B cell (primary cell): ENCODE measurements at regions not wholly inside any gene's neighbourhood (a gene's known extent, or its start where the extent isn't known, plus 50 kb on each side); places are given as distances from the start of the nearest gene placed in this dataset.

Experiments used
- EZH2 ChIP-seq: IDR thresholded peaks from 2 replicates; pipeline ENCODE4 v1.6.1; 2012; ENCODE audit warnings: borderline replicate concordance, low read depth, mild to moderate bottlenecking, moderate library complexity, low read length; ENCODE audit not compliant: insufficient read depth, poor library complexity, severe bottlenecking
- TF ChIP-seq, protein P1 (sequence below): fragments of 200-600 bp; IDR thresholded peaks from one replicate; pipeline ENCODE4 v1.8.0; 2022; ENCODE audit warnings: antibody characterized with exemption, mild to moderate bottlenecking

DNA sequence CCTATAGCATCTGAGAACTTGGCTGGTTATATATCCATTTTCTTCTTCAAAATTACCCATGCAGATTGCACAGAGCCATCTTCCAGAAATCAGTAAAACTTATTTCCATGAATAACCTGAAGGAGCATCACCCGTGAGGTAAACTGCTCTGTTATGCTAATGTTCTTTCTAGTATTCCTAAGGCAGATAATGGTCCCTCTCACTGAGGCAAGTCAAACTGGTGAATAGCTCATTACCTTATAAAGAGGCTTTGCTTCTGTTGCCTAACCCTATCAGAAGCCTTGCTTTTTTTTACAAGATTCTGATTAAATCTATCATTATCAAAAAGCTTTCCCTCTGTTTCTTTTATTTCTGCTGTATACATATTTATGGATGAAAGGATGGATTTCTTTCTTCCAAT, 307.6 kb upstream of the FLRT2 start:
- TF ChIP-seq, protein P1, sequence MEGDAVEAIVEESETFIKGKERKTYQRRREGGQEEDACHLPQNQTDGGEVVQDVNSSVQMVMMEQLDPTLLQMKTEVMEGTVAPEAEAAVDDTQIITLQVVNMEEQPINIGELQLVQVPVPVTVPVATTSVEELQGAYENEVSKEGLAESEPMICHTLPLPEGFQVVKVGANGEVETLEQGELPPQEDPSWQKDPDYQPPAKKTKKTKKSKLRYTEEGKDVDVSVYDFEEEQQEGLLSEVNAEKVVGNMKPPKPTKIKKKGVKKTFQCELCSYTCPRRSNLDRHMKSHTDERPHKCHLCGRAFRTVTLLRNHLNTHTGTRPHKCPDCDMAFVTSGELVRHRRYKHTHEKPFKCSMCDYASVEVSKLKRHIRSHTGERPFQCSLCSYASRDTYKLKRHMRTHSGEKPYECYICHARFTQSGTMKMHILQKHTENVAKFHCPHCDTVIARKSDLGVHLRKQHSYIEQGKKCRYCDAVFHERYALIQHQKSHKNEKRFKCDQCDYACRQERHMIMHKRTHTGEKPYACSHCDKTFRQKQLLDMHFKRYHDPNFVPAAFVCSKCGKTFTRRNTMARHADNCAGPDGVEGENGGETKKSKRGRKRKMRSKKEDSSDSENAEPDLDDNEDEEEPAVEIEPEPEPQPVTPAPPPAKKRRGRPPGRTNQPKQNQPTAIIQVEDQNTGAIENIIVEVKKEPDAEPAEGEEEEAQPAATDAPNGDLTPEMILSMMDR, result no peak
- no peak for TF ChIP-seq EZH2
